ENCODE measurements at regions not wholly inside any gene's neighbourhood (a gene's known extent, or its start where the extent isn't known, plus 50 kb on each side); places are given as distances from the start of the nearest gene placed in this dataset.

GRCh38 chr5:103724271-103724670, 161.7 kb upstream of the NUDT12 start:
- no peak overlapping the region for H3K4me3 Mint-ChIP-seq
- Histone ChIP-seq H3K27ac (ENCODE audit: low read length) (no peak overlapping the region), H3K36me3 (ENCODE audit: control insufficient read depth in 2 of 2, extremely low read depth in 1 of 2, insufficient read depth in 1 of 2, low read length in 1 of 2) (no peaks in the 10 kb centered on the region), H3K27me3 (replicated peaks in 1 of 2; ENCODE audit: control insufficient read depth in 2 of 2, extremely low read depth in 1 of 2, insufficient read depth in 2 of 2, low read length in 1 of 2) (no peaks in the 10 kb centered on the region), H3K9me3 (no peaks in the 10 kb centered on the region), H3K4me3 (ENCODE audit: control insufficient read depth in 1 of 2, extremely low read depth in 1 of 2, low read length in 1 of 2) (no peak overlapping the region), H3K4me1 (ENCODE audit: control insufficient read depth in 1 of 2, extremely low read depth in 1 of 2, insufficient read depth in 2 of 2, low read length in 2 of 2) (no peaks in the 10 kb centered on the region)
- POLR2A ChIA-PET = no interaction called here
- H3K9me3 Mint-ChIP-seq = peaks cover 7 to 16% (median 16%) of the 10 kb centered on the region in 3 donors
- H3K27ac Mint-ChIP-seq = no peak overlapping the region
- H3K36me3 Mint-ChIP-seq = no peaks in the 10 kb centered on the region
- DNase-seq (no peak), ATAC-seq (replicated peaks in 1 of 4) (no peak)
- CTCF ChIA-PET = no interaction called here
- no peaks in the 10 kb centered on the region for H3K27me3 Mint-ChIP-seq
- H3K4me1 Mint-ChIP-seq = no peaks in the 10 kb centered on the region

- H3K9me3 ChIP-seq = no peaks in the 10 kb centered on the region
- H3K27me3 Mint-ChIP-seq = no peaks in the 10 kb centered on the region
- H3K4me1 Mint-ChIP-seq = no peaks in the 10 kb centered on the region
- H3K4me1 ChIP-seq (ENCODE audit: control insufficient read depth in 1 of 2, extremely low read depth in 1 of 2, insufficient read depth in 2 of 2, low read length in 2 of 2) = no peaks in the 10 kb centered on the region
- H3K27me3 ChIP-seq (replicated peaks in 1 of 2; ENCODE audit: control insufficient read depth in 2 of 2, extremely low read depth in 1 of 2, insufficient read depth in 2 of 2, low read length in 1 of 2) = no peaks in the 10 kb centered on the region
- H3K36me3 Mint-ChIP-seq = no peaks in the 10 kb centered on the region
- POLR2A ChIA-PET = no interaction called here
- WGBS (ENCODE audit: insufficient coverage) = 80% methylated on average over 1 of the region's 3 CpGs
- H3K9me3 Mint-ChIP-seq = peaks cover 7 to 16% (median 11%) of the 10 kb centered on the region in 3 donors
- no peaks in the 10 kb centered on the region for H3K36me3 ChIP-seq (ENCODE audit: control insufficient read depth in 2 of 2, extremely low read depth in 1 of 2, insufficient read depth in 1 of 2, low read length in 1 of 2)
- no peak overlapping the region for H3K4me3 ChIP-seq (ENCODE audit: control insufficient read depth in 1 of 2, extremely low read depth in 1 of 2, low read length in 1 of 2)
- no peak overlapping the region for H3K27ac ChIP-seq (ENCODE audit: low read length)
- CTCF ChIA-PET = no interaction called here
- no peak overlapping the region for H3K4me3 Mint-ChIP-seq
- no peak for DNase-seq
- H3K27ac Mint-ChIP-seq = no peak overlapping the region
- ATAC-seq (replicated peaks in 1 of 4) = no peak
Measured at GRCh38 chr5:103721183-103721582, 158.6 kb upstream of the NUDT12 start.

DNA sequence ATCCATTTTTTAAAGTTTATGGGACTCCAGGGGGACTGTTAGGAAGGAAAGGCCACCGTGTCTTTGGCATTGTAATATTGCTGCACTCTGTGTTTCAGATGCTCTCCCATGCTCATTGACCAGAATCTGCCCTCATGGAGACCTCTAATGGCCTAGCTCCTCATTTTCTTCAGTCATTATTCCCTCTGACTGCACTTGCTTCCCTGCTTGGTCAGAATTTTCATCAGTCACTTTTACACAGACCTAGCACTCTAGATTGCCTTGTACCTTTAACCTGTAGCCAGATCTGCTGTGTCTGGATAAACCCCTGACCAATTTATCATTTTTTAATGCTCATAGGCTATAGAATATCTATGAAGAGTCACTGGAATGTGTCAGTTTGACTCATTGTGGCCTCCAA, 155.5 kb upstream of the NUDT12 start:
- no CpG with 5 or more reads among the region's 1 CpG for WGBS (ENCODE audit: insufficient coverage)
- ChIA-PET CTCF (no interaction called here), POLR2A (no interaction called here)
- Mint-ChIP-seq H3K27ac (no peak overlapping the region), H3K4me1 (no peaks in the 10 kb centered on the region), H3K36me3 (no peaks in the 10 kb centered on the region), H3K27me3 (no peaks in the 10 kb centered on the region), H3K4me3 (no peak overlapping the region), H3K9me3 (peaks cover 7 to 14% (median 12%) of the 10 kb centered on the region in 3 donors)
- ATAC-seq (replicated peaks in 1 of 4) (no peak), DNase-seq (no peak)
- H3K27ac ChIP-seq (ENCODE audit: low read length) = no peak overlapping the region
- no peaks in the 10 kb centered on the region for H3K36me3 ChIP-seq (ENCODE audit: control insufficient read depth in 2 of 2, extremely low read depth in 1 of 2, insufficient read depth in 1 of 2, low read length in 1 of 2)
- no peaks in the 10 kb centered on the region for H3K27me3 ChIP-seq (replicated peaks in 1 of 2; ENCODE audit: control insufficient read depth in 2 of 2, extremely low read depth in 1 of 2, insufficient read depth in 2 of 2, low read length in 1 of 2)
- H3K4me1 ChIP-seq (ENCODE audit: control insufficient read depth in 1 of 2, extremely low read depth in 1 of 2, insufficient read depth in 2 of 2, low read length in 2 of 2) = no peaks in the 10 kb centered on the region
- no peak overlapping the region for H3K4me3 ChIP-seq (ENCODE audit: control insufficient read depth in 1 of 2, extremely low read depth in 1 of 2, low read length in 1 of 2)
- no peaks in the 10 kb centered on the region for H3K9me3 ChIP-seq

DNA sequence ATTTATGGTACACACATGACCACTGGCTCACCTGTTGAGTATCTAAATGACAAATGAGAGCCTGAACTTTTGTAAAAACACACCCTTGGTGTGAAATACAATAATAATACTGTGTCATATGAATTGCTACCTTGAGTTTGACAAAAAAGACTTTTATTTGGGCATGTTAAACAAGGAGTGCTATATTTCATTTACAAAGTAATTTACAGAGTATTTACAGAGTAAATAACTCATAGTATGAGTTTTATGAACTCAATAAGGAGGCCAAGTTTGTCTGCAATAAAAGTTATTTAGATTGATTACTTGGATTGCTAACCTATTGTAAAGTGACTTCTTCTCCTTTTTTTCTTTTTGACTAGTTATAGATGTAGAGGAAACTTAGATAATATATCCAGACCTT, 146.0 kb upstream of the NUDT12 start:
- Mint-ChIP-seq H3K4me3 (no peak overlapping the region), H3K27ac (no peak overlapping the region)
- POLR2A ChIA-PET = no interaction called here

DNA sequence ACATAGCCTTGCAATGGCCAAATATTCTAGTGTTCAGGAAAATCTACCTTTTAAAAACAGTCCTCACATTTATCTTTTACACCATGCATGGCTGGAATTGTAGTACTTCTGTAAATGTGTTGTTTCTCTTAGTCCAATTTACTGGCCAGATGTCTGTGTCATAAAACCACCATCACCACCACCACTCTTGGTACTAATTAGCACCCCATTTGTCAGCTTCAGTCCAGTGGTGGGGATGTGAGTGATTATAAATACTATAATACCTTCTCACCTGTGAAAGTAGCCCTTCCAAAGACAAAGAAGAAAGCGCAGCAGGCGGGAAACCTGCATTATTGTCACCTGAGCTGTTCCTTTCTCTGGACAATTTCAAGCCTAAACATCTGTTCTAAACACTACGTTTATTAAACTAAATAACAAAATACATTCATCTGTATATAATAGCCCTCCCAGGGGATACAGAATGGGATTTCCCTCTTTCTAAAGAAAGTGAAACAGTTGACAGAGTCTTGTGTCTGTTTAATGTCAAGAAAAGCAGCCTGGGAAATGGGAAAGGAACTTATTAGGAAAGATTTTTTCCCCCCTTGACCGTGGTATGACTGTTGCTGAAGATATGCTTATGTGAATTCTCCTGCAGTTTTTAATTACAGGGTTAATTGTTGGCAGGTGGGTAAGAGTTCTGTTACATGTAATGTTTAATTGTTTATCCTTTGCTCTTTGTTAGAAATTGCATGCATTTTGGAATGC, 144.5 kb upstream of the NUDT12 start:
- no CpG with 5 or more reads among the region's 4 CpGs for WGBS (ENCODE audit: insufficient coverage)
- ChIA-PET POLR2A (no interaction called here), CTCF (no interaction called here)
- Histone ChIP-seq H3K4me3 (ENCODE audit: control insufficient read depth in 1 of 2, extremely low read depth in 1 of 2, low read length in 1 of 2) (no peak overlapping the region), H3K36me3 (ENCODE audit: control insufficient read depth in 2 of 2, extremely low read depth in 1 of 2, insufficient read depth in 1 of 2, low read length in 1 of 2) (no peaks in the 10 kb centered on the region), H3K27ac (ENCODE audit: low read length) (no peak overlapping the region), H3K27me3 (replicated peaks in 1 of 2; ENCODE audit: control insufficient read depth in 2 of 2, extremely low read depth in 1 of 2, insufficient read depth in 2 of 2, low read length in 1 of 2) (no peaks in the 10 kb centered on the region), H3K9me3 (no peaks in the 10 kb centered on the region), H3K4me1 (ENCODE audit: control insufficient read depth in 1 of 2, extremely low read depth in 1 of 2, insufficient read depth in 2 of 2, low read length in 2 of 2) (no peaks in the 10 kb centered on the region)
- Mint-ChIP-seq H3K36me3 (no peaks in the 10 kb centered on the region), H3K9me3 (peaks cover 0 to 4% (median 0%) of the 10 kb centered on the region in 3 donors), H3K4me3 (no peak overlapping the region), H3K4me1 (no peaks in the 10 kb centered on the region), H3K27ac (no peak overlapping the region), H3K27me3 (no peaks in the 10 kb centered on the region)
- no peak for DNase-seq
- no peak for ATAC-seq (replicated peaks in 1 of 4)

More for the DNA sequence above, 146.0 kb upstream of the NUDT12 start:
- Histone ChIP-seq H3K27me3 (replicated peaks in 1 of 2; ENCODE audit: control insufficient read depth in 2 of 2, extremely low read depth in 1 of 2, insufficient read depth in 2 of 2, low read length in 1 of 2) (no peaks in the 10 kb centered on the region), H3K4me1 (ENCODE audit: control insufficient read depth in 1 of 2, extremely low read depth in 1 of 2, insufficient read depth in 2 of 2, low read length in 2 of 2) (no peaks in the 10 kb centered on the region), H3K36me3 (ENCODE audit: control insufficient read depth in 2 of 2, extremely low read depth in 1 of 2, insufficient read depth in 1 of 2, low read length in 1 of 2) (no peaks in the 10 kb centered on the region), H3K27ac (ENCODE audit: low read length) (no peak overlapping the region), H3K4me3 (ENCODE audit: control insufficient read depth in 1 of 2, extremely low read depth in 1 of 2, low read length in 1 of 2) (no peak overlapping the region), H3K9me3 (no peaks in the 10 kb centered on the region)
- H3K4me1 Mint-ChIP-seq = no peaks in the 10 kb centered on the region
- ATAC-seq (replicated peaks in 1 of 4) = no peak
- H3K27me3 Mint-ChIP-seq = no peaks in the 10 kb centered on the region
- H3K36me3 Mint-ChIP-seq = no peaks in the 10 kb centered on the region
- CTCF ChIA-PET = interaction anchor here in 1 of 2 donors (0.6 kb wide), 1 partner anchor 9 kb away, joined by 3 read pairs; no protein-coding TSS in a partner anchor
- no peak for DNase-seq
- H3K9me3 Mint-ChIP-seq = peaks cover 0 to 4% (median 0%) of the 10 kb centered on the region in 3 donors

- Histone ChIP-seq H3K27me3 (replicated peaks in 1 of 2; ENCODE audit: control insufficient read depth in 2 of 2, extremely low read depth in 1 of 2, insufficient read depth in 2 of 2, low read length in 1 of 2) (no peaks in the 10 kb centered on the region), H3K27ac (ENCODE audit: low read length) (no peak overlapping the region), H3K4me3 (ENCODE audit: control insufficient read depth in 1 of 2, extremely low read depth in 1 of 2, low read length in 1 of 2) (no peak overlapping the region), H3K36me3 (ENCODE audit: control insufficient read depth in 2 of 2, extremely low read depth in 1 of 2, insufficient read depth in 1 of 2, low read length in 1 of 2) (no peaks in the 10 kb centered on the region), H3K9me3 (no peaks in the 10 kb centered on the region), H3K4me1 (ENCODE audit: control insufficient read depth in 1 of 2, extremely low read depth in 1 of 2, insufficient read depth in 2 of 2, low read length in 2 of 2) (no peaks in the 10 kb centered on the region)
- Mint-ChIP-seq H3K27ac (no peak overlapping the region), H3K9me3 (peaks cover 0 to 7% (median 4%) of the 10 kb centered on the region in 3 donors), H3K27me3 (no peaks in the 10 kb centered on the region), H3K4me1 (no peaks in the 10 kb centered on the region), H3K36me3 (no peaks in the 10 kb centered on the region), H3K4me3 (no peak overlapping the region)
- WGBS (ENCODE audit: insufficient coverage) = no CpG with 5 or more reads among the region's 3 CpGs
- ChIA-PET CTCF (interaction anchor here in 1 of 2 donors (0.7 kb wide), 1 partner anchor 519 kb away, joined by 8 read pairs; no protein-coding TSS in a partner anchor), POLR2A (no interaction called here)
- DNase-seq (no peak), ATAC-seq (replicated peaks in 1 of 4) (no peak)
Measured at GRCh38 chr5:103703617-103704016, 141.0 kb upstream of the NUDT12 start.

DNA sequence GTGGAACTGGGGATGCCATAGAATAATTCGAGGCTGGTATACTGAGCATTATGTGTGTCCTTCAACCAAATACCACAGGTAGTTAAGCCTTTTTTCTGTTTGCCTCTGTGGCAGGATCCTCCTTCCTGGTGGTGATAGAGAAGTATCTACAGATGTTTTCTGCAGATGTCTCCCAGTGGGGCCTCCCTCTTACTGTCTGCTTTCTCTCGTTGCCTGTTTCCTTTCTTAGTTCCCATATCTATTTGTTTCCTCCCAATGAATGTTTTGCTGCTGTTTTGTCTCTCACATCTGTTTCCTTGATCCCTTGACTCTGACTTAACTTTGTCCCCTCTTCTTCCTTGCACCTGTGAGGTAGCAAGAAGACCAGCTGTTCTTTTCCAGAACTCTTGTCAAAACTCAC, 130.9 kb upstream of the NUDT12 start:
- H3K36me3 ChIP-seq (ENCODE audit: control insufficient read depth in 2 of 2, extremely low read depth in 1 of 2, insufficient read depth in 1 of 2, low read length in 1 of 2) = no peaks in the 10 kb centered on the region
- no peak for ATAC-seq (replicated peaks in 1 of 4)
- Mint-ChIP-seq H3K4me3 (no peak overlapping the region), H3K4me1 (no peaks in the 10 kb centered on the region), H3K27me3 (no peaks in the 10 kb centered on the region), H3K27ac (no peak overlapping the region), H3K9me3 (peaks cover 0 to 4% (median 2%) of the 10 kb centered on the region in 3 donors), H3K36me3 (no peaks in the 10 kb centered on the region)
- no peak overlapping the region for H3K27ac ChIP-seq (ENCODE audit: low read length)
- no peak overlapping the region for H3K4me3 ChIP-seq (ENCODE audit: control insufficient read depth in 1 of 2, extremely low read depth in 1 of 2, low read length in 1 of 2)
- H3K9me3 ChIP-seq = no peaks in the 10 kb centered on the region
- no CpG with 5 or more reads among the region's 2 CpGs for WGBS (ENCODE audit: insufficient coverage)
- H3K4me1 ChIP-seq (ENCODE audit: control insufficient read depth in 1 of 2, extremely low read depth in 1 of 2, insufficient read depth in 2 of 2, low read length in 2 of 2) = no peaks in the 10 kb centered on the region
- ChIA-PET CTCF (no interaction called here), POLR2A (no interaction called here)
- DNase-seq = no peak
- H3K27me3 ChIP-seq (replicated peaks in 1 of 2; ENCODE audit: control insufficient read depth in 2 of 2, extremely low read depth in 1 of 2, insufficient read depth in 2 of 2, low read length in 1 of 2) = no peaks in the 10 kb centered on the region

Measured in T-cell (primary cell).